ENCODE measurements at regions not wholly inside any gene's neighbourhood (a gene's known extent, or its start where the extent isn't known, plus 50 kb on each side); places are given as distances from the start of the nearest gene placed in this dataset.

DNA sequence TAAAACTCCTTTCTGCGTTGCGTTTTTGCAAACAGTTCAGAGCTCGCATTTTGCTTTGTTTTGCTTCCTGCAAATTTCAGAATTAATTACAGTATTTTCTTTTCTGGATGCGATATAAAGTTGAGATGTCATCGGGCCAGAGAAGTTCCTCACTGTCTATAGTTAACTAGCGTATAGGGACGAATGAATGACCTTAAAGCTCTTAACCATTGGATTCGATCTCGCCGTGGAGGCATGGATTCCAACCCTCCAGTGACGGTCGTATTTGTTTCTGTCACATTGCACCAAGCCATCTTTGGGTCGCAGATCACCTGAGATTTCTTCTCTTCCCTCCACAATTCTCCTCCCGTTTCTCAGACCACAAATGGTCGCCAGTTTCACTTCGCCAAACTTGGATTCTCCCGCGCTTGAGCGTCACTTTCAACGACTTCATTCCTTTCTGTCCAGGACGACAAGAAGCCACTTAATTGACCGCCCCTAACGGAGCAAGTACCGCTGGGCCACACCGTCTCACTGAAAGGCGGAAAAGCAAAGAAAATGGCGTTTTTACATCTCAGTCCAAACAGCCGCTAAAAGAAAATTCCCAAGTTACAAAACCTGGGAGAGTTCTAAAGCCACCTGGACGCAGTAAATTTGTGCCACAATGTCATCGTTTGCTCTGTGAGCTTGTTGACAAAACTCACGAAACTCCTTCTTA lies 85.3 kb upstream of the ZNF184 start:
- TF ChIP-seq, protein P1, sequence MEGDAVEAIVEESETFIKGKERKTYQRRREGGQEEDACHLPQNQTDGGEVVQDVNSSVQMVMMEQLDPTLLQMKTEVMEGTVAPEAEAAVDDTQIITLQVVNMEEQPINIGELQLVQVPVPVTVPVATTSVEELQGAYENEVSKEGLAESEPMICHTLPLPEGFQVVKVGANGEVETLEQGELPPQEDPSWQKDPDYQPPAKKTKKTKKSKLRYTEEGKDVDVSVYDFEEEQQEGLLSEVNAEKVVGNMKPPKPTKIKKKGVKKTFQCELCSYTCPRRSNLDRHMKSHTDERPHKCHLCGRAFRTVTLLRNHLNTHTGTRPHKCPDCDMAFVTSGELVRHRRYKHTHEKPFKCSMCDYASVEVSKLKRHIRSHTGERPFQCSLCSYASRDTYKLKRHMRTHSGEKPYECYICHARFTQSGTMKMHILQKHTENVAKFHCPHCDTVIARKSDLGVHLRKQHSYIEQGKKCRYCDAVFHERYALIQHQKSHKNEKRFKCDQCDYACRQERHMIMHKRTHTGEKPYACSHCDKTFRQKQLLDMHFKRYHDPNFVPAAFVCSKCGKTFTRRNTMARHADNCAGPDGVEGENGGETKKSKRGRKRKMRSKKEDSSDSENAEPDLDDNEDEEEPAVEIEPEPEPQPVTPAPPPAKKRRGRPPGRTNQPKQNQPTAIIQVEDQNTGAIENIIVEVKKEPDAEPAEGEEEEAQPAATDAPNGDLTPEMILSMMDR (IDR thresholded peaks at IDR 0.05) = no peak
- no peak for TF ChIP-seq POLR2A (IDR thresholded peaks at IDR 0.05)

Data from adrenal gland (tissue), 5 donors.